Nephron (organoid): ENCODE measurements at regions not wholly inside any gene's neighbourhood (a gene's known extent, or its start where the extent isn't known, plus 50 kb on each side); places are given as distances from the start of the nearest gene placed in this dataset.

Source experiments
- H3K27ac Mint-ChIP-seq, 3 experiments: 2 replicates each; pipeline ENCODE4 v1.8.0; 2020; ENCODE audit warnings: mixed read lengths in 3 of 3, mild to moderate bottlenecking in 2 of 3, moderate library complexity in 1 of 3
- H3K27me3 Mint-ChIP-seq: 2 replicates; pipeline ENCODE4 v1.8.0; 2021; ENCODE audit warnings: low read depth, mild to moderate bottlenecking, moderate library complexity, mixed read lengths
- H3K36me3 Mint-ChIP-seq: 2 replicates; pipeline ENCODE4 v1.8.0; 2020; ENCODE audit warnings: low read depth, mixed read lengths
- H3K4me1 Mint-ChIP-seq: 2 replicates; pipeline ENCODE4 v1.8.0; 2020; ENCODE audit warnings: mixed read lengths
- H3K4me3 Mint-ChIP-seq, 3 experiments: 2 replicates each; pipeline ENCODE4 v1.8.0; 2020; ENCODE audit warnings: mild to moderate bottlenecking in 3 of 3, mixed read lengths in 3 of 3, moderate library complexity in 2 of 3
- H3K9me3 Mint-ChIP-seq: 2 replicates; pipeline ENCODE4 v1.8.0; 2020; ENCODE audit warnings: mixed read lengths
- TF ChIP-seq, protein P1 (sequence below), 3 experiments: fragments of 200-600 bp; sonication (generic); IDR thresholded peaks; one replicate each; pipeline ENCODE4 v1.5.0; 2021; ENCODE audit warnings: antibody characterized with exemption in 3 of 3; ENCODE audit not compliant: unreplicated experiment in 3 of 3

DNA sequence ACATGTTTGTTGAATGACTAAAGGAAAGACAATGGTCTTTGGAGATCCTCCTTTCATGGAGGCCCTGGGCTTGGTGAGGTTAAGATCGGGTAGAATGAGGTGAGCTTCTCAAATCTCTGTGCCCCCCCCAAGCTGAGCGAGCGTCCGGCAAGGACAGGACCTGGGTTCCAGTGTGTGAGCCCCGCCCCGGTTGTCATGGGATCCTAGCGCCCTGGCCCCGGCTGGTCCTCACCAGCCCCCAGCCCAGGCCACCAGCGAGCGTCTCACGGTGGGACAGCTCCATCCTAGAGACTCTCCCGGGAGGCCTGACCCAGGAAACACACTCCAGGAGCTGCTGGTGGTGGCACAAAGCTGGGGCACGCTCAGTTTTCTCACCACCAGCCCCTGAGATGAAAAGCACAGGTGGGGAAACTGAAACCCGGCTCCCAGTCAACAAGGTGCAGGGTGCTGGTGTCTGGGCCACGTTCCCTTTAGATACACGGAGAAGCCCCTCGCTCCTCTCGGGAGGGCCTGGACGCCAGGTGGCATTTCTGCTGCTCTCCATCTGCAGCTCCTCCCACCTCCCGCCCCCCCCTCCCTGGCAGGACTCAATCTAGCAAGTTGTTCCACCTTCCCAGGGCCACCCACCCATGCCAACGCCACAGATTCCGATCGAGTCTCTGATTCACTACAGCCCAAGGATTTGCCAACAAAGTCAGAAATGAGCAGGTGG lies 131.3 kb upstream of the PPP1R26 start:
- no peak overlapping the region for H3K4me3 Mint-ChIP-seq
- H3K4me1 Mint-ChIP-seq, result no peaks in the 10 kb centered on the region
- TF ChIP-seq, protein P1, sequence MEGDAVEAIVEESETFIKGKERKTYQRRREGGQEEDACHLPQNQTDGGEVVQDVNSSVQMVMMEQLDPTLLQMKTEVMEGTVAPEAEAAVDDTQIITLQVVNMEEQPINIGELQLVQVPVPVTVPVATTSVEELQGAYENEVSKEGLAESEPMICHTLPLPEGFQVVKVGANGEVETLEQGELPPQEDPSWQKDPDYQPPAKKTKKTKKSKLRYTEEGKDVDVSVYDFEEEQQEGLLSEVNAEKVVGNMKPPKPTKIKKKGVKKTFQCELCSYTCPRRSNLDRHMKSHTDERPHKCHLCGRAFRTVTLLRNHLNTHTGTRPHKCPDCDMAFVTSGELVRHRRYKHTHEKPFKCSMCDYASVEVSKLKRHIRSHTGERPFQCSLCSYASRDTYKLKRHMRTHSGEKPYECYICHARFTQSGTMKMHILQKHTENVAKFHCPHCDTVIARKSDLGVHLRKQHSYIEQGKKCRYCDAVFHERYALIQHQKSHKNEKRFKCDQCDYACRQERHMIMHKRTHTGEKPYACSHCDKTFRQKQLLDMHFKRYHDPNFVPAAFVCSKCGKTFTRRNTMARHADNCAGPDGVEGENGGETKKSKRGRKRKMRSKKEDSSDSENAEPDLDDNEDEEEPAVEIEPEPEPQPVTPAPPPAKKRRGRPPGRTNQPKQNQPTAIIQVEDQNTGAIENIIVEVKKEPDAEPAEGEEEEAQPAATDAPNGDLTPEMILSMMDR (IDR thresholded peaks at IDR 0.05; ENCODE audit: unreplicated experiment in 3 of 3), result no peak
- no peak overlapping the region for H3K27ac Mint-ChIP-seq
- H3K36me3 Mint-ChIP-seq, result no peaks in the 10 kb centered on the region
- peaks cover 73% of the 10 kb centered on the region for H3K27me3 Mint-ChIP-seq
- H3K9me3 Mint-ChIP-seq, result no peaks in the 10 kb centered on the region

DNA sequence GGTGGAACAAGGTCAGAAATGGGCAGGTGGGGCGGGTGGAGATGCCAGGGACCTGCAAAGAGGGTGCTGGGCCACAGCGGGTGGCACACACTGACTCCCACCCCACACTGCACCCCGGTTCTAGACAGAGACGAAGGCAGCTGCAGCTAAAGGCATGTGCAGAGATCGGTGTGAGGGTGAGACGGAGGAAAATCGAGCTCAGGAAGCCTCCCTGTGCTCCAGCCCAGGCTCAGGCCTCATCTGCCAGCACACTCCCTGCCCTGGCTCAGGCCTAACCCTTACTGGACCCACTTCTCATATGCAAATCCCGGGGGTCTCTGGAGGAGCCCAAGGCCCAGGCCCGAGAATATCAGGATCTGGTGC lies 130.8 kb upstream of the PPP1R26 start:
- H3K4me1 Mint-ChIP-seq, result no peaks in the 10 kb centered on the region
- peaks cover 73% of the 10 kb centered on the region for H3K27me3 Mint-ChIP-seq
- no peaks in the 10 kb centered on the region for H3K36me3 Mint-ChIP-seq
- TF ChIP-seq, protein P1 (IDR thresholded peaks at IDR 0.05; ENCODE audit: unreplicated experiment in 3 of 3), result no peak
- H3K9me3 Mint-ChIP-seq, result no peaks in the 10 kb centered on the region
- no peak overlapping the region for H3K27ac Mint-ChIP-seq
- H3K4me3 Mint-ChIP-seq, result no peak overlapping the region

DNA sequence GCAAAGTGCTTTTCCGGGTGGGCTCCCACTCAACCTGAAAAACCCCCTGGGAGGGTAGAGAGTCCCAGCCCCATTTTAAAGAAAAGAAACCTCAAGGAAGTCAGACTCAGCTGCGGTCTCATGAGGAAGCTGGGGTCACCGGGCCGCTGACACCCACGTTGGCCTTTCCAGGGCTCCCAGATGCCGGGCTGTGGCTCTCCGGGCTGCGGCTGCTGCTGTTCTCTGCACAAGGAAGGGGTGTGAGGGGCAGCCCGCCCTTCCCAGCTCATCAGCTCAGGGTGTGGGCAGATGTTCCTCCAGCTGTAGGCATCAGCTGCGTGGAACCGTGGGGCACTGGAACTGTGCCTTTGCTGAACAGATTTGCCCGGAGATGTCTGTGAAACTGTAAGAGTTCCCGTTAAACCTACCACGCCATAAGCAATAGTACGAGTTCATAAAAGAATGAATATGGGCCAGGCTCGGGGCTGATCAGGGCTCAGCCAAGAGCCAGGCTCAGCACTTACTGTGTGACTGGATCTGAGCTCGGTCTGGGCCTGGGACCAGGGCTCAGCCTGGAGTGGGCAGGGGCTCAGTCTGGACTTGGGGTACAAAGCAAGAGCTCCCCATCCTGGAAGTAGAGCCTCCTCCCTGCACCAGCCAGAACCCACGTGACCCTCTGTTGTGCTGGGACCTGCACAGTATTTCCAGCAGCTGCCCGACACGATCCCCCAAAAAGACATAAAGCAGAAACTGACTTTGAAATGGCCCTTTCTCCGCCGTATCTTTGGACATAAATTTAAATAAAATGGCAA lies 130.2 kb upstream of the PPP1R26 start:
- peaks cover 70% of the 10 kb centered on the region for H3K27me3 Mint-ChIP-seq
- H3K4me3 Mint-ChIP-seq, result no peak overlapping the region
- no peaks in the 10 kb centered on the region for H3K4me1 Mint-ChIP-seq
- TF ChIP-seq, protein P1 (IDR thresholded peaks at IDR 0.05; ENCODE audit: unreplicated experiment in 3 of 3), result no peak
- no peaks in the 10 kb centered on the region for H3K9me3 Mint-ChIP-seq
- H3K36me3 Mint-ChIP-seq, result no peaks in the 10 kb centered on the region
- H3K27ac Mint-ChIP-seq, result no peak overlapping the region

DNA sequence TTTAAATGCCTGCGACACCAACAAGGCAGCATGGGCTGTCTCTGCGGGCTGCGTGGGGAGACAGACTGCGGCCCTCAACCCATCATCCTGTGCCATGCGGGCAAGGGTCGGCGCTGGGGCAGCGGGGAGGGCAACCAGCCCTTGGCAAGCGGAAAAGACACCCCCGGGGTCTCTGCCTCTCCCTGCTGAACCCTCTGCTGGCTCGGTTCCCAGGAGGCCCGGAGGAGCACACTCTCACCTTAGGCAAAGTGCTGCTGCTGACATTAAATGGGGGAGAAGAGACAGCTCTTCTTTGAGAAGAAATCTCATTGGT lies 129.6 kb upstream of the PPP1R26 start:
- H3K27ac Mint-ChIP-seq, result no peak overlapping the region
- H3K4me3 Mint-ChIP-seq, result no peak overlapping the region
- no peaks in the 10 kb centered on the region for H3K4me1 Mint-ChIP-seq
- H3K27me3 Mint-ChIP-seq, result peaks cover 66% of the 10 kb centered on the region
- TF ChIP-seq, protein P1 (IDR thresholded peaks at IDR 0.05; ENCODE audit: unreplicated experiment in 3 of 3), result no peak
- no peaks in the 10 kb centered on the region for H3K36me3 Mint-ChIP-seq
- no peaks in the 10 kb centered on the region for H3K9me3 Mint-ChIP-seq

DNA sequence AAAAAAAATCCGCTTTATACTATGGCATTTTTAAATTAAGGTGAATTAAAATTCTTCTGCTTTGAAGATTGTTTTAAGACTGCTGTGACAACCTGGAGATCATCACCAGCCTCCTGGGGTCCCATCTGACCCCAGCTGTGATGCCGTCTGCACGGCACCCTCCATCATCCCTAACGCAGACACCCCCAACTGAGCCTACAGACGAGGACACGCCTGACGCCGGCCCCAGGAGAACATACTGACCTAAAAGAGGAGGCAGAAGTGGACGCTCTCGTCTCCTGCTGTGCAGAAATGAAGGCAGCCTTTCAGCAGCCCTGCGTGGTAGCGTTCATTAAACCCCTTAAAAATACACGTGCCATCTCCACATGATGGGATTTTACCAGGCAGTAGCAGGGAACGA lies 125.6 kb upstream of the PPP1R26 start:
- Mint-ChIP-seq H3K4me3 (no peak overlapping the region), H3K27ac (no peak overlapping the region), H3K9me3 (no peaks in the 10 kb centered on the region), H3K27me3 (peaks cover 50% of the 10 kb centered on the region), H3K36me3 (no peaks in the 10 kb centered on the region), H3K4me1 (peaks cover 8% of the 10 kb centered on the region)
- TF ChIP-seq, protein P1 (IDR thresholded peaks at IDR 0.05; ENCODE audit: unreplicated experiment in 3 of 3), result no peak
